Peyer's patch (tissue), 4 donors: ENCODE measurements at regions not wholly inside any gene's neighbourhood (a gene's known extent, or its start where the extent isn't known, plus 50 kb on each side); places are given as distances from the start of the nearest gene placed in this dataset.

Source experiments
- CTCF ChIP-seq, 6 experiments: fragments of 450-650 bp in 4 of 6; fragments of 200-600 bp in 2 of 6; sonication (generic) in 1 of 6; IDR thresholded peaks; one replicate each; pipeline ENCODE4 v1.5.1; 2017 to 2019; ENCODE audit warnings: antibody characterized with exemption in 6 of 6, mild to moderate bottlenecking in 3 of 6, moderate library complexity in 1 of 6
- POLR2A ChIP-seq, 2 donors: fragments of 450-650 bp; IDR thresholded peaks; one replicate each; pipeline ENCODE4 v1.5.1; 2017; ENCODE audit warnings: antibody characterized with exemption in 2 of 2, mild to moderate bottlenecking in 2 of 2, moderate library complexity in 2 of 2

- TF ChIP-seq CTCF (IDR thresholded peaks at IDR 0.05) = no peak
- TF ChIP-seq POLR2A (IDR thresholded peaks at IDR 0.05) = no peak
These were observed 72.0 kb upstream of the MED14 start for GRCh38 chrX:40807384-40807783.
